GM23248 (cell line): ENCODE measurements at regions not wholly inside any gene's neighbourhood (a gene's known extent, or its start where the extent isn't known, plus 50 kb on each side); places are given as distances from the start of the nearest gene placed in this dataset.

Experiments used
- DNase-seq: peaks from one replicate; pipeline ENCODE4 v3.0.0-alpha.2; 2015
- H2AFZ ChIP-seq: fragments of 200-600 bp; sonication (generic); 2 replicates; pipeline ENCODE4 v1.6.1; 2016; ENCODE audit warnings: antibody characterized with exemption
- H3F3A ChIP-seq: fragments of 200-600 bp; sonication (generic); 2 replicates; pipeline ENCODE4 v1.6.1; 2016; ENCODE audit warnings: mild to moderate bottlenecking, antibody characterized with exemption, mixed run types; ENCODE audit not compliant: insufficient read depth
- H3K27ac ChIP-seq: fragments of 200-600 bp; sonication (generic); 2 replicates; pipeline ENCODE4 v1.5.1; 2016; ENCODE audit warnings: mild to moderate bottlenecking
- H3K27me3 ChIP-seq: fragments of 200-600 bp; sonication (generic); replicated peaks from 2 replicates; pipeline ENCODE4 v1.6.1; 2016; ENCODE audit warnings: mild to moderate bottlenecking; ENCODE audit not compliant: insufficient read depth
- H3K36me3 ChIP-seq: fragments of 200-600 bp; sonication (generic); 2 replicates; pipeline ENCODE4 v1.6.1; 2016; ENCODE audit warnings: low read depth, mild to moderate bottlenecking
- H3K4me1 ChIP-seq: fragments of 200-600 bp; sonication (generic); 2 replicates; pipeline ENCODE4 v1.6.1; 2016; ENCODE audit warnings: mild to moderate bottlenecking; ENCODE audit not compliant: insufficient read depth
- H3K4me2 ChIP-seq: fragments of 200-600 bp; sonication (generic); one replicate; pipeline ENCODE4 v1.6.1; 2016; ENCODE audit warnings: mild to moderate bottlenecking; ENCODE audit not compliant: unreplicated experiment
- H3K4me3 ChIP-seq: fragments of 200-600 bp; sonication (generic); 2 replicates; pipeline ENCODE4 v1.5.1; 2016; ENCODE audit warnings: mild to moderate bottlenecking
- H3K79me2 ChIP-seq: fragments of 200-600 bp; sonication (generic); 2 replicates; pipeline ENCODE4 v1.6.1; 2016; ENCODE audit warnings: mild to moderate bottlenecking; ENCODE audit not compliant: insufficient read depth
- H3K9ac ChIP-seq: fragments of 200-600 bp; sonication (generic); 2 replicates; pipeline ENCODE4 v1.6.1; 2016; ENCODE audit warnings: mild to moderate bottlenecking
- H3K9me2 ChIP-seq: fragments of 200-600 bp; sonication (generic); 2 replicates; pipeline ENCODE4 v1.6.1; 2016; ENCODE audit warnings: mixed run types, mild to moderate bottlenecking, moderate library complexity; ENCODE audit not compliant: insufficient read depth
- H3K9me3 ChIP-seq: fragments of 200-600 bp; sonication (generic); one replicate; pipeline ENCODE4 v1.6.1; 2017; ENCODE audit warnings: low read depth
- H4K20me1 ChIP-seq: fragments of 200-600 bp; sonication (generic); 2 replicates; pipeline ENCODE4 v1.6.0; 2016; ENCODE audit not compliant: insufficient read depth
- EZH2 ChIP-seq: fragments of 200-600 bp; sonication (generic); IDR thresholded peaks from 2 replicates; pipeline ENCODE4 v1.6.1; 2018; ENCODE audit warnings: antibody characterized with exemption, mild to moderate bottlenecking; ENCODE audit not compliant: insufficient read depth, poor library complexity, severe bottlenecking
- EZH2phosphoT487 ChIP-seq: fragments of 200-600 bp; sonication (generic); IDR thresholded peaks from 2 replicates; pipeline ENCODE4 v1.6.1; 2018; ENCODE audit warnings: antibody characterized with exemption, moderate library complexity, mild to moderate bottlenecking, low read depth; ENCODE audit not compliant: insufficient read depth
- WGBS, 2 experiments: methylation state at CpG; one replicate each; pipeline ENCODE4 v1.1.6; 2015 to 2017; ENCODE audit warnings: low lambda C conversion rate in 2 of 2, low coverage in 1 of 2; ENCODE audit errors: missing lambda C conversion rate in 2 of 2; 5-methylcytosine and 5-hydroxymethylcytosine counted together
- in situ Hi-C: fragments of 300-500 bp; cut with MboI; formaldehyde crosslinking; loops from 2 replicates; pipeline ENCODE4 v1.15.0; 2020

GRCh38 chr12:84270470-84271140 lies 642.0 kb downstream of the SLC6A15 start:
- no peaks in the 10 kb centered on the region for H3K27me3 ChIP-seq
- WGBS, 2 experiments: 78 to 82% methylated on average over 8 of the region's 8 CpGs
- H2AFZ ChIP-seq: no peak overlapping the region
- H3K27ac ChIP-seq: no peak overlapping the region
- no peaks in the 10 kb centered on the region for H3K9me3 ChIP-seq
- H3K79me2 ChIP-seq: no peaks in the 10 kb centered on the region
- no peak for DNase-seq
- H4K20me1 ChIP-seq: no peaks in the 10 kb centered on the region
- no peaks in the 10 kb centered on the region for H3K36me3 ChIP-seq
- no peaks in the 10 kb centered on the region for H3F3A ChIP-seq
- H3K9me2 ChIP-seq: no peaks in the 10 kb centered on the region
- TF ChIP-seq EZH2: no peak
- TF ChIP-seq EZH2phosphoT487: no peak
- no peaks in the 10 kb centered on the region for H3K4me1 ChIP-seq
- H3K9ac ChIP-seq: no peak overlapping the region
- no peak overlapping the region for H3K4me2 ChIP-seq
- no peak overlapping the region for H3K4me3 ChIP-seq
- in situ Hi-C loops: no loop called here

GRCh38 chr12:84247931-84248330 lies 664.7 kb downstream of the SLC6A15 start:
- Histone ChIP-seq H2AFZ (no peak overlapping the region), H3K79me2 (no peaks in the 10 kb centered on the region), H3K9ac (no peak overlapping the region), H3K36me3 (no peaks in the 10 kb centered on the region), H3K9me3 (no peaks in the 10 kb centered on the region), H3K27ac (no peak overlapping the region), H3F3A (no peaks in the 10 kb centered on the region), H3K27me3 (no peaks in the 10 kb centered on the region), H3K9me2 (no peaks in the 10 kb centered on the region), H4K20me1 (no peaks in the 10 kb centered on the region), H3K4me3 (no peak overlapping the region), H3K4me1 (no peaks in the 10 kb centered on the region), H3K4me2 (no peak overlapping the region)
- TF ChIP-seq EZH2phosphoT487 (no peak), EZH2 (no peak)
- WGBS, 2 experiments: 82 to 84% methylated on average over 2 of the region's 2 CpGs
- in situ Hi-C loops: no loop called here
- DNase-seq: no peak

- H3K36me3 ChIP-seq: no peaks in the 10 kb centered on the region
- no peak overlapping the region for H3K27ac ChIP-seq
- H3K27me3 ChIP-seq: no peaks in the 10 kb centered on the region
- H2AFZ ChIP-seq: no peak overlapping the region
- no peak overlapping the region for H3K4me3 ChIP-seq
- TF ChIP-seq EZH2 (no peak), EZH2phosphoT487 (no peak)
- in situ Hi-C loops: no loop called here
- WGBS, 2 experiments: 64 to 74% methylated on average over 4 of the region's 4 CpGs
- H4K20me1 ChIP-seq: no peaks in the 10 kb centered on the region
- no peak for DNase-seq
- H3K4me1 ChIP-seq: no peaks in the 10 kb centered on the region
- H3K4me2 ChIP-seq: no peak overlapping the region
- no peaks in the 10 kb centered on the region for H3K79me2 ChIP-seq
- no peak overlapping the region for H3K9ac ChIP-seq
- no peaks in the 10 kb centered on the region for H3K9me2 ChIP-seq
- H3F3A ChIP-seq: no peaks in the 10 kb centered on the region
- no peaks in the 10 kb centered on the region for H3K9me3 ChIP-seq
Measured at GRCh38 chr12:84243686-84244085, 668.9 kb downstream of the SLC6A15 start.

GRCh38 chr12:84222841-84223240 lies 689.8 kb downstream of the SLC6A15 start:
- Histone ChIP-seq H3K27me3 (no peaks in the 10 kb centered on the region), H3K27ac (no peak overlapping the region), H2AFZ (0 out of 2 replicates have a peak overlapping the region, but pooled peaks have one; percentile 30), H3K4me3 (no peak overlapping the region), H3K9me3 (no peaks in the 10 kb centered on the region), H3K79me2 (no peaks in the 10 kb centered on the region), H3K36me3 (no peaks in the 10 kb centered on the region), H3K9ac (no peak overlapping the region), H3K9me2 (no peaks in the 10 kb centered on the region), H3K4me2 (no peak overlapping the region), H4K20me1 (no peaks in the 10 kb centered on the region), H3F3A (no peaks in the 10 kb centered on the region), H3K4me1 (no peaks in the 10 kb centered on the region)
- no peak for DNase-seq
- WGBS, 2 experiments: 77 to 79% methylated on average over 3 of the region's 3 CpGs
- in situ Hi-C loops: no loop called here
- TF ChIP-seq EZH2phosphoT487 (no peak), EZH2 (no peak)
